GM12878 (cell line): ENCODE measurements at regions not wholly inside any gene's neighbourhood (a gene's known extent, or its start where the extent isn't known, plus 50 kb on each side); places are given as distances from the start of the nearest gene placed in this dataset.

Experiments
- ATAC-seq: fragments of 200-7000 bp; cut with Tn5 transposase; 3 replicates; pipeline ENCODE4 v1.9.1; 2020; ENCODE audit warnings: mild to moderate bottlenecking, moderate library complexity
- BruUV-seq: library from RNA; stranded (reverse); fragments of 400-500 nt; replicated peaks from 2 replicates; lab custom pipeline; 2021; lab: Mats Ljungman, UMichigan
- CTCF ChIA-PET: fragments of 300-600 bp; sonication (Branson Sonifier 250); formaldehyde crosslinking; extraction: SDS; loops from one replicate; lab custom pipeline; 2021; ENCODE audit warnings: inconsistent platforms; lab: Yijun Ruan, JAX
- POLR2A ChIA-PET: fragments of 350-600 bp; formaldehyde crosslinking; extraction: SDS; loops from one replicate; lab custom pipeline; 2021; ENCODE audit warnings: inconsistent platforms; lab: Charles Lee
- RAD21 ChIA-PET: fragments of 300-600 bp; sonication (Branson Sonifier 250); formaldehyde crosslinking; loops from one replicate; lab custom pipeline; 2023; ENCODE audit warnings: antibody characterized with exemption; ENCODE audit not compliant: unreplicated experiment; lab: Charles Lee
- SMC1A ChIA-PET: fragments of 300-600 bp; sonication (Branson Sonifier 250); formaldehyde crosslinking; loops from one replicate; lab custom pipeline; 2023; ENCODE audit not compliant: unreplicated experiment, uncharacterized antibody; lab: Charles Lee
- DNase-seq: peaks from one replicate; pipeline ENCODE4 v3.0.0-alpha.2; 2011; ENCODE audit warnings: low read depth, low spot score
- FAIRE-seq: peaks from 3 replicates; lab custom pipeline; 2011; peaks lifted over from hg19 to GRCh38; lab: Jason Lieb, UNC
- H2AFZ ChIP-seq: 2 replicates; pipeline ENCODE4 v1.6.0; 2011; ENCODE audit warnings: low read depth, low read length, control low read depth; ENCODE audit not compliant: control insufficient read depth
- H3K27ac ChIP-seq: 2 replicates; pipeline ENCODE4 v1.5.1; 2011; ENCODE audit warnings: control low read depth; ENCODE audit not compliant: control insufficient read depth, insufficient read depth
- H3K27me3 ChIP-seq, 2 experiments: replicated peaks in 1 of 2; 2 replicates each; pipeline versions ENCODE4 v1.6.0 to v1.6.1; 2011; ENCODE audit warnings: low read length in 1 of 2; ENCODE audit not compliant: control insufficient read depth in 2 of 2, insufficient read depth in 2 of 2
- H3K36me3 ChIP-seq, 2 experiments: 2 replicates each; pipeline ENCODE4 v1.5.1; 2011; ENCODE audit warnings: low read length in 1 of 2; ENCODE audit not compliant: control insufficient read depth in 2 of 2, insufficient read depth in 2 of 2
- H3K4me1 ChIP-seq: 2 replicates; pipeline ENCODE4 v1.6.1; 2011; ENCODE audit warnings: mild to moderate bottlenecking, low read length, moderate library complexity, mixed read lengths; ENCODE audit not compliant: control insufficient read depth, insufficient read depth
- H3K4me2 ChIP-seq: 2 replicates; pipeline ENCODE4 v1.6.0; 2011; ENCODE audit warnings: control low read depth; ENCODE audit not compliant: control insufficient read depth, insufficient read depth
- H3K4me3 ChIP-seq: fragments of 200-600 bp; sonication (generic); 2 replicates; pipeline ENCODE4 v1.5.1; 2016
- H3K79me2 ChIP-seq: 2 replicates; pipeline ENCODE4 v1.6.0; 2011; ENCODE audit warnings: low read length; ENCODE audit not compliant: control insufficient read depth, insufficient read depth
- H3K9ac ChIP-seq: 2 replicates; pipeline ENCODE4 v1.8.0; 2011; ENCODE audit warnings: low read length, control low read depth, mixed read lengths; ENCODE audit not compliant: control insufficient read depth, insufficient read depth
- H3K9me3 ChIP-seq: replicated peaks from 3 replicates; pipeline ENCODE4 v1.5.1; 2011; ENCODE audit warnings: mild to moderate bottlenecking, low read length; ENCODE audit not compliant: control insufficient read depth, insufficient read depth
- H4K20me1 ChIP-seq: 2 replicates; pipeline ENCODE4 v1.6.0; 2011; ENCODE audit not compliant: control insufficient read depth, insufficient read depth
- CUX1 ChIP-seq: IDR thresholded peaks from 2 replicates; pipeline ENCODE4 v1.6.1; 2012; ENCODE audit warnings: improper control_type of control experiment, low read depth, low read length; ENCODE audit not compliant: insufficient replicate concordance
- DPF2 ChIP-seq: fragments of 450-650 bp; IDR thresholded peaks from 2 replicates; pipeline ENCODE4 v1.6.1; 2017; ENCODE audit warnings: mild to moderate bottlenecking
- E2F8 ChIP-seq: fragments of 450-650 bp; IDR thresholded peaks from 2 replicates; pipeline ENCODE4 v1.6.1; 2018; ENCODE audit warnings: mild to moderate bottlenecking, low read depth, moderate library complexity; ENCODE audit not compliant: partially characterized antibody
- MYB ChIP-seq: fragments of 150-350 bp; IDR thresholded peaks from 2 replicates; pipeline ENCODE4 v1.6.1; 2014; ENCODE audit warnings: mild to moderate bottlenecking, low read depth, low read length, borderline replicate concordance
- RELB ChIP-seq: fragments of 450-650 bp; IDR thresholded peaks from 2 replicates; pipeline ENCODE4 v1.6.1; 2017; ENCODE audit warnings: low read depth, mild to moderate bottlenecking, moderate library complexity
- SIX5 ChIP-seq: IDR thresholded peaks from 2 replicates; pipeline ENCODE4 v1.6.1; 2011; ENCODE audit warnings: mild to moderate bottlenecking, low read depth, low read length, moderate library complexity; ENCODE audit not compliant: severe bottlenecking
- SREBF1 ChIP-seq: IDR thresholded peaks from 2 replicates; pipeline ENCODE4 v1.6.1; 2012; ENCODE audit warnings: mild to moderate bottlenecking, low read length
- WRNIP1 ChIP-seq: IDR thresholded peaks from 2 replicates; pipeline ENCODE4 v1.6.1; 2011; ENCODE audit warnings: low read depth, low read length, improper control_type of control experiment, borderline replicate concordance
- ZNF592 ChIP-seq: fragments of 450-650 bp; IDR thresholded peaks from 2 replicates; pipeline ENCODE4 v1.6.1; 2017; ENCODE audit warnings: mild to moderate bottlenecking, moderate library complexity
- WGBS: methylation state at CpG from one replicate; pipeline ENCODE4 v1.1.6; 2016; ENCODE audit warnings: low lambda C conversion rate; ENCODE audit not compliant: insufficient replicate concordance, insufficient coverage; ENCODE audit errors: missing lambda C conversion rate; 5-methylcytosine and 5-hydroxymethylcytosine counted together
- in situ Hi-C: fragments of 300-500 bp; cut with MboI; formaldehyde crosslinking; loops from 9 replicates; pipeline ENCODE4 v1.14.3; 2018; ENCODE audit warnings: mixed read lengths
- intact Hi-C: fragments of 100-400 bp; cut with micrococcal nuclease; formaldehyde crosslinking; loops from one replicate; pipeline ENCODE4 v1.14.2; 2022; ENCODE audit not compliant: unreplicated experiment

- WGBS = 83% methylated on average over 13 of the region's 13 CpGs
- TF ChIP-seq RELB (no peak), DPF2 (no peak), E2F8 (no peak), MYB (no peak), SREBF1 (no peak), ZNF592 (no peak), SIX5 (no peak), WRNIP1 (no peak), CUX1 (no peak)
Observed at GRCh38 chr3:113124256-113124830, 87.0 kb upstream of the BOC start.

More at GRCh38 chr3:113124256-113124830, 87.0 kb upstream of the BOC start:
- no TSS peak for BruUV-seq
- in situ Hi-C loops = no loop called here
- Histone ChIP-seq H3K4me1 (no peaks in the 10 kb centered on the region), H3K27me3 (no peaks in the 10 kb centered on the region; a peak in 1 of 4 replicates), H3K4me3 (no peak overlapping the region), H3K36me3 (no peaks in the 10 kb centered on the region), H3K27ac (no peak overlapping the region), H3K4me2 (no peak overlapping the region), H3K9ac (no peak overlapping the region), H3K79me2 (no peaks in the 10 kb centered on the region), H3K9me3 (no peaks in the 10 kb centered on the region), H4K20me1 (no peaks in the 10 kb centered on the region), H2AFZ (no peak overlapping the region)
- ChIA-PET CTCF (interaction anchor here (0.6 to 0.8 kb wide), 2 partner anchors 12 to 1032 kb away, joined by 3 read pairs; no protein-coding TSS in a partner anchor), SMC1A (interaction anchor here (1.9 kb wide), 1 partner anchor 10 kb away, joined by 4 read pairs; no protein-coding TSS in a partner anchor), RAD21 (no interaction called here), POLR2A (no interaction called here)
- FAIRE-seq (no peak), ATAC-seq (no peak), DNase-seq (no peak)
- intact Hi-C loops = no loop called here
